Tibial nerve (tissue), 4 donors: ENCODE measurements at regions not wholly inside any gene's neighbourhood (a gene's known extent, or its start where the extent isn't known, plus 50 kb on each side); places are given as distances from the start of the nearest gene placed in this dataset.

ENCODE experiments used
- CTCF ChIP-seq, 5 experiments: fragments of 200-600 bp in 3 of 5; fragments of 450-650 bp in 2 of 5; sonication (generic) in 3 of 5; IDR thresholded peaks; one replicate each; pipeline ENCODE4 v1.5.1; 2016 to 2019; ENCODE audit warnings: antibody characterized with exemption in 5 of 5, mild to moderate bottlenecking in 3 of 5, moderate library complexity in 2 of 5
- EP300 ChIP-seq, 2 donors: sonication (generic); formaldehyde crosslinking; IDR thresholded peaks; one replicate each; pipeline ENCODE4 v1.6.1; 2017; ENCODE audit warnings: antibody characterized with exemption in 2 of 2, mild to moderate bottlenecking in 1 of 2
- POLR2A ChIP-seq, 2 donors: fragments of 450-650 bp; IDR thresholded peaks; one replicate each; pipeline ENCODE4 v1.6.1; 2017; ENCODE audit warnings: antibody characterized with exemption in 2 of 2, mild to moderate bottlenecking in 2 of 2, moderate library complexity in 2 of 2

- TF ChIP-seq CTCF (IDR thresholded peaks at IDR 0.05) (no peak), POLR2A (IDR thresholded peaks at IDR 0.05) (no peak), EP300 (IDR thresholded peaks at IDR 0.05) (no peak)
Measured at GRCh38 chr3:159102001-159102400, 300.1 kb downstream of the MFSD1 start.
